Aorta (tissue), 5 donors: ENCODE measurements at regions not wholly inside any gene's neighbourhood (a gene's known extent, or its start where the extent isn't known, plus 50 kb on each side); places are given as distances from the start of the nearest gene placed in this dataset.

Experiments
- ATAC-seq: fragments of 200-7000 bp; cut with Tn5 transposase; one replicate; pipeline ENCODE4 v1.9.1; 2022; ENCODE audit warnings: moderate library complexity; ENCODE audit not compliant: low FRiP score
- DNase-seq, 2 donors: peaks; one replicate each; pipeline ENCODE4 v3.0.0-alpha.2; 2020
- H3K27ac ChIP-seq, 2 donors: one replicate each; pipeline ENCODE4 v1.5.1; 2013; ENCODE audit warnings: low read length in 2 of 2, mild to moderate bottlenecking in 2 of 2, moderate library complexity in 2 of 2, control low read depth in 1 of 2, inconsistent platforms in 1 of 2, low read depth in 1 of 2
- H3K27me3 ChIP-seq, 2 donors: one replicate each; pipeline ENCODE4 v1.6.1; 2013; ENCODE audit warnings: control low read depth in 1 of 2, low read length in 1 of 2, mild to moderate bottlenecking in 1 of 2, moderate library complexity in 1 of 2; ENCODE audit not compliant: insufficient read depth in 2 of 2, control insufficient read depth in 1 of 2
- H3K36me3 ChIP-seq, 2 donors: one replicate each; pipeline ENCODE4 v1.6.1; 2013; ENCODE audit warnings: control low read depth in 1 of 2, low read length in 1 of 2, mild to moderate bottlenecking in 1 of 2; ENCODE audit not compliant: insufficient read depth in 2 of 2, control insufficient read depth in 1 of 2
- H3K4me1 ChIP-seq, 2 donors: one replicate each; pipeline ENCODE4 v1.6.1; 2013; ENCODE audit warnings: low read length in 2 of 2, control low read depth in 1 of 2, mild to moderate bottlenecking in 1 of 2, moderate library complexity in 1 of 2; ENCODE audit not compliant: insufficient read depth in 2 of 2, control insufficient read depth in 1 of 2
- H3K4me3 ChIP-seq, 2 donors: one replicate each; pipeline ENCODE4 v1.5.1; 2013; ENCODE audit warnings: low read length in 2 of 2, control low read depth in 1 of 2, mild to moderate bottlenecking in 1 of 2
- H3K9me3 ChIP-seq: one replicate; pipeline ENCODE4 v1.6.1; 2013; ENCODE audit warnings: mild to moderate bottlenecking, low read length; ENCODE audit not compliant: control insufficient read depth
- WGBS, 2 donors: extraction: QIAGEN DNeasy Blood & Tissue Kit; methylation state at CpG; one replicate each; pipeline ENCODE4 v1.1.7; 2013; 5-methylcytosine and 5-hydroxymethylcytosine counted together
- intact Hi-C, 2 donors: fragments of 100-400 bp; cut with DNase I; formaldehyde crosslinking; loops; one replicate each; pipeline versions ENCODE4 v1.14.2 to v1.15.0; 2022
- donor health status: healthy with polysubstance abuse.
- donor health status: Bipolar disorder and iron deficiency.
- donor health status: DM: no; HTN: no; CAD: no.
- donor health status: DM: no; HTN: no; CAD: no.
- donor health status: DM: yes; HTN: yes; CAD: no.

DNA sequence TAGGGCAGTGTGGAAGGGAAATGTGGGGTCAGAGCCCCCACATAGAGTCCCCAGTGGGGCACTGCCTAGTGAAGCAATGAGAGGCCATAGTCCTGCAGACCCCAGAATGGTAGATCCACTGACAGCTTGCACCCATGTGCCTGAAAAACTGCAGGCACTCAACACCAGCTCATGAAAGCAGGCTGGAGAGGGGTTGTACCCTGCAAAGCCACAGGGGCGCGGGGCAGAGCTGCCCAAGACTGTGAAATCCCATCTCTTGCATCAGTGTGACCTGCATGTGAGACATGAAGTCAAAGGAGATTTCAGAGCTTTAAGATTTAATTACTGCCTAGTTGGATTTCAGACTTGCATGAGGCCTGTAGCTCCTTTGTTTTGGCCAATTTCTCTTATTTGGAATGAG, 224.0 kb downstream of the TXNL1 start:
- no peaks in the 10 kb centered on the region for H3K27me3 ChIP-seq
- no peak overlapping the region for H3K4me3 ChIP-seq
- 96 to 100% methylated on average over 2 of the region's 2 CpGs for WGBS, 2 donors
- intact Hi-C loops = no loop called here
- H3K36me3 ChIP-seq = no peaks in the 10 kb centered on the region
- DNase-seq (no peak), ATAC-seq (no peak)
- no peaks in the 10 kb centered on the region for H3K9me3 ChIP-seq
- H3K4me1 ChIP-seq = no peaks in the 10 kb centered on the region
- H3K27ac ChIP-seq = no peak overlapping the region

- WGBS, 2 donors = 86 to 87% methylated on average over 3 of the region's 3 CpGs
- Histone ChIP-seq H3K4me1 (no peaks in the 10 kb centered on the region), H3K36me3 (no peaks in the 10 kb centered on the region), H3K27ac (no peak overlapping the region), H3K4me3 (no peak overlapping the region), H3K9me3 (no peaks in the 10 kb centered on the region), H3K27me3 (no peaks in the 10 kb centered on the region)
- ATAC-seq = no peak
- intact Hi-C loops = no loop called here
- DNase-seq = peak in 1 of 2 donors; percentile 51
Observed at GRCh38 chr18:56413862-56414261, 224.5 kb downstream of the TXNL1 start.

DNA sequence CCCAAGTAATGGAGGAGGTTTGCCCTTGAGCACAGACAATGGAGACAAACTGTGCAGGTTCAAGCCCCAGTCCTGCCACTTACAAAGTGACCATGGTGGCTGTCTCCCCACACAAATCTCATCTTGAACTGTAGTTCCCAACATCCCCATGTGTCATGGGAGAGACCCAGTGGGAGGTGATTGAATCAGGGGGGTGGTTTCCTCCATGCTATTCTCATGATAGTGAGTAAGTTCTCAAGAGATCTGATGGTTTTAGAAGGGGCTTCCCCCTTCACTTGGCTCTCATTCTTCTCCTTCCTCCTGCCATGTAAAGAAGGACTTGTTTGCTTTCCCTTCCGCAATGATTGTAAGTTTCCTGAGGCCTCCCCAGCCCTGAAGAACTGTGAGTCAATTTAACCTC, 225.4 kb downstream of the TXNL1 start:
- Histone ChIP-seq H3K36me3 (no peaks in the 10 kb centered on the region), H3K9me3 (no peaks in the 10 kb centered on the region), H3K27me3 (no peaks in the 10 kb centered on the region), H3K27ac (no peak overlapping the region), H3K4me1 (no peaks in the 10 kb centered on the region), H3K4me3 (no peak overlapping the region)
- no peak for ATAC-seq
- no peak for DNase-seq
- WGBS, 2 donors = 91 to 98% methylated on average over 1 of the region's 1 CpG
- intact Hi-C loops = no loop called here

GRCh38 chr18:56409736-56410135, 228.7 kb downstream of the TXNL1 start:
- no peak overlapping the region for H3K27ac ChIP-seq
- H3K4me3 ChIP-seq = no peak overlapping the region
- H3K4me1 ChIP-seq = no peaks in the 10 kb centered on the region
- no peaks in the 10 kb centered on the region for H3K27me3 ChIP-seq
- ATAC-seq = no peak
- H3K9me3 ChIP-seq = no peaks in the 10 kb centered on the region
- intact Hi-C loops = no loop called here
- no peaks in the 10 kb centered on the region for H3K36me3 ChIP-seq
- no peak for DNase-seq

GRCh38 chr18:56407646-56408180, 230.7 kb downstream of the TXNL1 start:
- Histone ChIP-seq H3K9me3 (no peaks in the 10 kb centered on the region), H3K27ac (no peak overlapping the region), H3K4me3 (no peak overlapping the region), H3K27me3 (no peaks in the 10 kb centered on the region), H3K36me3 (no peaks in the 10 kb centered on the region), H3K4me1 (no peaks in the 10 kb centered on the region)
- no peak for ATAC-seq
- WGBS, 2 donors = 69 to 83% methylated on average over 4 of the region's 4 CpGs
- intact Hi-C loops = no loop called here
- DNase-seq = no peak

GRCh38 chr18:56402872-56403516, 235.4 kb downstream of the TXNL1 start:
- intact Hi-C loops = no loop called here
- no peaks in the 10 kb centered on the region for H3K9me3 ChIP-seq
- H3K4me3 ChIP-seq = no peak overlapping the region
- ATAC-seq = peak; percentile 48
- peak overlapping the region; percentile 15 to 51 for H3K27ac ChIP-seq
- no peaks in the 10 kb centered on the region for H3K4me1 ChIP-seq
- WGBS, 2 donors = 0 to 11% methylated on average over 1 of the region's 1 CpG
- H3K27me3 ChIP-seq = no peaks in the 10 kb centered on the region
- peak; percentile 64 to 74 for DNase-seq
- no peaks in the 10 kb centered on the region for H3K36me3 ChIP-seq

- Histone ChIP-seq H3K36me3 (no peaks in the 10 kb centered on the region), H3K4me3 (no peak overlapping the region), H3K9me3 (no peaks in the 10 kb centered on the region), H3K27me3 (no peaks in the 10 kb centered on the region), H3K27ac (no peak overlapping the region), H3K4me1 (no peaks in the 10 kb centered on the region)
- intact Hi-C loops = no loop called here
- DNase-seq = no peak
- whole genome bisulfite sequencing, 2 donors = 90 to 91% methylated on average over 3 of the region's 3 CpGs
- ATAC-seq = no peak
Observed at GRCh38 chr18:56393870-56394269, 244.5 kb downstream of the TXNL1 start.

GRCh38 chr18:56391931-56392590, 246.3 kb downstream of the TXNL1 start:
- ATAC-seq (no peak), DNase-seq (no peak)
- no peaks in the 10 kb centered on the region for H3K9me3 ChIP-seq
- no peaks in the 10 kb centered on the region for H3K36me3 ChIP-seq
- H3K27ac ChIP-seq = no peak overlapping the region
- intact Hi-C loops = no loop called here
- H3K4me1 ChIP-seq = no peaks in the 10 kb centered on the region
- no peak overlapping the region for H3K4me3 ChIP-seq
- 56 to 64% methylated on average over 3 of the region's 3 CpGs for WGBS, 2 donors
- H3K27me3 ChIP-seq = no peaks in the 10 kb centered on the region

DNA sequence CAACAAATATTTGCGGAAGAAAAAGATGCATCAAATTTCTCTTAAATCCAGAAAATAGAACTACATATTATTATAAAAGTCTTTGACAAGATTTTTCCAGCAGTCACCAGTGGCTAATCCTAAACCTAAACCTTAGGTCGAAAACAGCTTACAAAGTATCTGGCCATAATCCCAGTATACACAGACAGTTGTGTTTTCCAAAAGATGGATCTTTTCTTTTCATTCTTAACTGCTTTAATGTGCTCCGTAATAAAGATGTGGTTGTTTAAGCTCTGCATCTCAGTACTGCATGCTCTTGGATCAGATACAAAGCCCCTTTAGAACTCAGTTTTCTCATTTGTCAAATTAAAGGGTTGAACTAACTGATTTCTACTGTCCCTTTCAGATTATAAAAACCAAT, 247.8 kb downstream of the TXNL1 start:
- no peak for DNase-seq
- intact Hi-C loops = no loop called here
- H3K36me3 ChIP-seq = no peaks in the 10 kb centered on the region
- no peaks in the 10 kb centered on the region for H3K9me3 ChIP-seq
- WGBS, 2 donors = 88 to 94% methylated on average over 3 of the region's 3 CpGs
- no peak overlapping the region for H3K4me3 ChIP-seq
- no peak for ATAC-seq
- H3K27me3 ChIP-seq = no peaks in the 10 kb centered on the region
- H3K4me1 ChIP-seq = no peaks in the 10 kb centered on the region
- no peak overlapping the region for H3K27ac ChIP-seq
